GM13976 (cell line): ENCODE measurements at regions not wholly inside any gene's neighbourhood (a gene's known extent, or its start where the extent isn't known, plus 50 kb on each side); places are given as distances from the start of the nearest gene placed in this dataset.

Experiments
- DNase-seq: peaks from one replicate; pipeline ENCODE4 v3.0.0; 2012; ENCODE audit warnings: low spot score
- in situ Hi-C: fragments of 300-500 bp; cut with MboI; formaldehyde crosslinking; loops from one replicate; pipeline ENCODE4 v1.12.0; 2022; ENCODE audit warnings: low sequenced_read_pairs, mixed read lengths, inconsistent platforms; ENCODE audit not compliant: unreplicated experiment
- TF ChIP-seq, protein P1 (sequence below): IDR thresholded peaks from 2 replicates; pipeline ENCODE4 v1.5.1; 2012; ENCODE audit warnings: borderline replicate concordance, mild to moderate bottlenecking; ENCODE audit not compliant: insufficient read depth; ENCODE audit errors: extremely low read depth, missing control alignments, control extremely low read depth

DNA sequence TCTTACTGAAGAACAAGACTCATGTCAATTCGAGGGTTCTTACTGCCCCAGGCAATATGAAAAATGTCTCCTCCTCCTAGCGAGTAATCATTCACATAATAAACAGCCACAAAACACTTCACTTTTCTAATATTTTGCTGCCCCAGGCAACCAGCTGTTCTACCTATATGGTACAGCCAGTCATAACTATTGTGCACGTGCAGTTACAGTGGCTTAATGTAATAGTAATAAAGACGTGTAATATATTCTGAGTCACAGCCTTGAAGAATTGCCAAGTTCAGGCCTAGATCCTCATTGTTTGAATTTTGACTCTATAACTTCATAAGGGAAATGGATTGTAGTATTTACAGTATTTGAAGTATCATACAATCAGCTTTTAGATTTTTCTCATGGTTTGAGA lies 1250.0 kb upstream of the GBE1 start:
- in situ Hi-C loops: no loop called here
- no peak for DNase-seq
- TF ChIP-seq, protein P1, sequence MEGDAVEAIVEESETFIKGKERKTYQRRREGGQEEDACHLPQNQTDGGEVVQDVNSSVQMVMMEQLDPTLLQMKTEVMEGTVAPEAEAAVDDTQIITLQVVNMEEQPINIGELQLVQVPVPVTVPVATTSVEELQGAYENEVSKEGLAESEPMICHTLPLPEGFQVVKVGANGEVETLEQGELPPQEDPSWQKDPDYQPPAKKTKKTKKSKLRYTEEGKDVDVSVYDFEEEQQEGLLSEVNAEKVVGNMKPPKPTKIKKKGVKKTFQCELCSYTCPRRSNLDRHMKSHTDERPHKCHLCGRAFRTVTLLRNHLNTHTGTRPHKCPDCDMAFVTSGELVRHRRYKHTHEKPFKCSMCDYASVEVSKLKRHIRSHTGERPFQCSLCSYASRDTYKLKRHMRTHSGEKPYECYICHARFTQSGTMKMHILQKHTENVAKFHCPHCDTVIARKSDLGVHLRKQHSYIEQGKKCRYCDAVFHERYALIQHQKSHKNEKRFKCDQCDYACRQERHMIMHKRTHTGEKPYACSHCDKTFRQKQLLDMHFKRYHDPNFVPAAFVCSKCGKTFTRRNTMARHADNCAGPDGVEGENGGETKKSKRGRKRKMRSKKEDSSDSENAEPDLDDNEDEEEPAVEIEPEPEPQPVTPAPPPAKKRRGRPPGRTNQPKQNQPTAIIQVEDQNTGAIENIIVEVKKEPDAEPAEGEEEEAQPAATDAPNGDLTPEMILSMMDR: no peak

DNA sequence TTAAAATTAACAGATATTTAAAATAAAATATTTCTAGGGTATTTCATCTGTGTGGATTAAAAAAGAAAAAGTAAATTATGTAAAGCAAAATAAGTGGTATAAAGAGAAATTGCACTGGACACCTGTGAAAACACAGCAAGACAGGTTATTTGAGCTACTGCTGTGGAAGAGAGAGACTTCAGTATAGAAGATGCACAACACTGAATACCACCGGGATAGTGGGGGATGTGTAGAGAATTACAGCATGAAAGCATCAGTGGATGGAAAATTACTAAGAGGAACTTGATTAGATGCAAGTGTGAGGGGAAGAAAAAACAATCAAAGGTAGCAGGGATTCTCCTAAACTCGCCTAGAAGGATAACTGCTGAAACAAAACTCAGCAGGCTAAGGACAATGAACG lies 1242.5 kb upstream of the GBE1 start:
- in situ Hi-C loops: no loop called here
- TF ChIP-seq, protein P1: no peak
- DNase-seq: no peak

DNA sequence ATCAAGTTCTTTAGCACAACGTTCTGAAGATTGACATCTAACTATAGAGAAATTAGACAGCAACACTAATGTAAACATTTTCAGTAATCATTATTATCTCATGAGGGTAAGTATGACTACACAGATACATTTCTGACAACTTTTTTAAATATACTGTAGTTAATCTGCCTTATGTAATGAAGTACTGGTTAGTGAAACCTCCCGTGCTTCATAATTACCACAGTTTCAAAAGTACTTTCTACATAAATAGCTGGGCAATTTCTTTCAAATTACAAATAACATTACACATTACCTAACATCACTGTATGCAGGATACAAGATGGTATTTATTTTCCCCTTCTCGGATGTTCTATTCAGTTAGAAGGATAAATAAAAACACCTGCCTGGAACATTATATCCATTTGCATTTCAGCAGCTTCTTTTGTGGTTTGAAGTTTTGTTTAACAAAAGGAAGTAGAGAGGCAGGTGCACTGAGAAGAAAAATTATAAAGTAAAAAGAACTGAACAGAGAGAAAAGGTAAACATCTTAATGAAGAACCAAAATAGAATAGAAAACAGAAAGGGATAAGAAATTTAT lies 1241.5 kb upstream of the GBE1 start:
- DNase-seq: no peak
- TF ChIP-seq, protein P1: no peak

DNA sequence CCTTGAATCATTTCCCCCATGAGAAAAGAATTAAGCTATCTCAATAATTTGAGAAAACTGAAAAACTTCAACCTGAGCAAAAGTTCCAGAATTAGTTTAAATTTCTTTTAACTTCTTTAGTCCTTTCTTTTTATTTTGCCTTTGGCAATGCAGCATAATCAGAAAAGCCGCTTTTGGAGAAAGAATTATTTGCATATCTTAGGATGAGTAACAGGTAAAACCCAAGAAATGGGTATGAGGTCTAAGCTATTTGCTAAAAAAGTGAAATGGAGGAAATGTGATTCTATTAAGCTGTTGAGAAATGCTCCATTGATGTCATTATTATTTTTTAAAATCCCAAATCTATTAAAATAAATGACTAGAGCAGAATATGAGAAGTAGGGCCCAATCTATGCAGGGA lies 1238.3 kb upstream of the GBE1 start:
- in situ Hi-C loops: no loop called here

More for the DNA sequence above, 1241.5 kb upstream of the GBE1 start:
- in situ Hi-C loops: no loop called here

DNA sequence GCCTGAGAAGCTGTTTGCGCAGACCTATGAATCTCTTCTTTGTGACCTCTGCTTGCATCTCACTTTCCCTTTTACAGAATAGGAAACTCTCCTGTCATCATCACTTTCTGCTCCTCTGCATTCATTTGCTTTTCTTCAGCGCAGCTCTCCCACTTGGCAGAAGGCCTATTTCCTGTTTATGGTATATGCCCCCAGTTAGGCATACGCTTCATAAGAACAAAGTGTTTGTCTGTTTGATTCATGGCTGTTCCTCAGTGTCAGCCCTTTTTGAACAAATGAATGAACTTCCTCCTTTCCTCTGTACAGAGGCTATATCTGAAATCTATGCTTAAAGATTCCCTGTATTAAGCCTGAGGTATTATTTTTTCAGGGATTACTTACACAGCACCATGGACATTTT lies 1216.9 kb upstream of the GBE1 start:
- TF ChIP-seq, protein P1: no peak
- no peak for DNase-seq
- in situ Hi-C loops: no loop called here

More for the DNA sequence above, 1238.3 kb upstream of the GBE1 start:
- no peak for DNase-seq
- TF ChIP-seq, protein P1: no peak

DNA sequence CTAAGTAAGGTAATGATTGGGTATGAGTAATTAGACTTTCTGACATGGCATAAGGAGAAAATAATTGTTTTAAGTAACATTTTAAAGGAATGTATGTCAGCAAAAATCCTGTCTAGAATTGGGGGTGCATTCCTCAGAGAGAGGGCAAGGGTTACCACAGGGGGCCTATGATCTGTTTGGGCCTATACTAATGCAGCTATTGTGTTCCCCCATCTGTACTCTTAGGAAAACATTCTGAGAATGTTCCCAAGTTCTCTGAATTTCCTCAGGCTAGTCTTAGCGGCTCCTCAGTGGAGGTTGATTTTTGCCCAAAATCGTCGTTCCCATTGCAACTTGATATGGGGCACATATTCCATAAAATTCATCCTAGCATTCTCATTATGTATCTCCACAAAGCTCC lies 1216.4 kb upstream of the GBE1 start:
- no peak for DNase-seq
- TF ChIP-seq, protein P1: no peak
- in situ Hi-C loops: no loop called here

DNA sequence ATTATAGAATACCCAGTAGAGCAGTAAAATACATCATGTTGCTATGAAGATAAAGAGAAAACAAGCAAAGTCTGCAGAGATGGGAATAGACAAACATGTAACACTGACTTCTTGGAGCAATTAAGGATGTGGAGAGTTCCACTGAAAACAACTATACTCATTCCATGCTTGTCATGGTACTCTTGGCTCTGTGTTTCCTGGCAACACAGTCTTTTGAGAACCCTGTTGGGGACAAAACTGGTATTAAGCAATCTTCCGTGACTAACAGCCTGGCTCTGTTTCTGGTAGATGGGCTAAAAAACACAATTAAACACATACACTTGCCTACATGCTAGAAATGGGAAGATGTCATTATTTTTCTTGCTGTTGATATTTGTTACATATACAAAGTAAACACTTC lies 1212.3 kb upstream of the GBE1 start:
- in situ Hi-C loops: no loop called here
- DNase-seq: no peak
- TF ChIP-seq, protein P1: no peak
